H1 (cell line): ENCODE measurements at regions not wholly inside any gene's neighbourhood (a gene's known extent, or its start where the extent isn't known, plus 50 kb on each side); places are given as distances from the start of the nearest gene placed in this dataset.

Experiments
- CTCF ChIA-PET: fragments of 300-600 bp; sonication (Branson Sonifier 250); formaldehyde crosslinking; loops from one replicate; lab custom pipeline; 2021; ENCODE audit not compliant: partially characterized antibody; lab: Charles Lee
- POLR2A ChIA-PET: fragments of 300-600 bp; sonication (Branson Sonifier 250); formaldehyde crosslinking; loops from one replicate; lab custom pipeline; 2021; ENCODE audit warnings: inconsistent platforms; ENCODE audit not compliant: partially characterized antibody; lab: Charles Lee
- DNase-seq, 2 experiments: peaks; one replicate each; pipeline versions ENCODE4 v3.0.0 to v3.0.0-alpha.2; 2010 to 2022; ENCODE audit warnings: low spot score in 2 of 2, low read depth in 1 of 2, mixed read lengths in 1 of 2
- FAIRE-seq: peaks from 2 replicates; lab custom pipeline; 2011; peaks lifted over from hg19 to GRCh38; lab: Jason Lieb, UNC
- H2AFZ ChIP-seq: 2 replicates; pipeline ENCODE4 v1.8.1; 2012; ENCODE audit warnings: low read length, inconsistent platforms
- H2AK5ac ChIP-seq: 2 replicates; pipeline ENCODE4 v1.6.1; 2013; ENCODE audit warnings: low read depth, low read length
- H2BK120ac ChIP-seq: replicated peaks from 2 replicates; pipeline ENCODE3; 2013; ENCODE audit warnings: low read depth, low read length, inconsistent platforms
- H2BK12ac ChIP-seq: 2 replicates; pipeline ENCODE4 v1.6.1; 2013; ENCODE audit warnings: low read depth, low read length
- H2BK15ac ChIP-seq: 2 replicates; pipeline ENCODE4 v1.6.1; 2013; ENCODE audit warnings: low read length
- H2BK20ac ChIP-seq: 2 replicates; pipeline ENCODE4 v1.6.1; 2013; ENCODE audit warnings: low read length
- H2BK5ac ChIP-seq: 2 replicates; pipeline ENCODE4 v1.6.1; 2013; ENCODE audit warnings: low read depth, low read length
- H3K14ac ChIP-seq: 2 replicates; pipeline ENCODE4 v1.6.1; 2013; ENCODE audit warnings: inconsistent platforms; ENCODE audit not compliant: insufficient read length
- H3K18ac ChIP-seq: 2 replicates; pipeline ENCODE4 v1.6.1; 2013; ENCODE audit warnings: low read length; ENCODE audit errors: extremely low read depth
- H3K23ac ChIP-seq: 2 replicates; pipeline ENCODE4 v1.6.1; 2013; ENCODE audit warnings: inconsistent platforms; ENCODE audit not compliant: insufficient read length
- H3K23me2 ChIP-seq: 2 replicates; pipeline ENCODE4 v1.6.1; 2013; ENCODE audit warnings: low read depth, low read length
- H3K27ac ChIP-seq: 2 replicates; pipeline ENCODE4 v1.6.1; 2011; ENCODE audit warnings: low read depth, low read length, inconsistent platforms
- H3K27me3 ChIP-seq, 4 experiments: replicated peaks in 1 of 4; 1 replicate in 1 of 4; 2 replicates in 3 of 4; pipeline versions ENCODE4 v1.6.1 to v1.8.1; 2011 to 2013; ENCODE audit warnings: low read length in 3 of 4, mild to moderate bottlenecking in 3 of 4, inconsistent platforms in 2 of 4, mixed read lengths in 2 of 4, moderate library complexity in 1 of 4; ENCODE audit not compliant: control insufficient read depth in 3 of 4, insufficient read depth in 3 of 4; ENCODE audit errors: extremely low read depth in 1 of 4
- H3K36me3 ChIP-seq, 4 experiments: 2 replicates each; pipeline versions ENCODE4 v1.6.1 to v1.8.1; 2011 to 2013; ENCODE audit warnings: mild to moderate bottlenecking in 4 of 4, low read length in 3 of 4, moderate library complexity in 2 of 4, control low read depth in 1 of 4, inconsistent platforms in 1 of 4; ENCODE audit not compliant: insufficient read depth in 4 of 4, control insufficient read depth in 2 of 4
- H3K4ac ChIP-seq: replicated peaks from 2 replicates; pipeline ENCODE3; 2013; ENCODE audit warnings: low read length, low read depth, mixed read lengths, inconsistent platforms; ENCODE audit not compliant: insufficient read length
- H3K4me1 ChIP-seq, 4 experiments: replicated peaks in 1 of 4; 1 replicate in 1 of 4; 2 replicates in 3 of 4; pipeline versions ENCODE4 v1.6.1 to v1.8.1; 2011 to 2013; ENCODE audit warnings: low read length in 3 of 4, inconsistent platforms in 2 of 4, mixed read lengths in 1 of 4; ENCODE audit not compliant: insufficient read depth in 4 of 4, control insufficient read depth in 3 of 4
- H3K4me2 ChIP-seq, 2 experiments: 2 replicates each; pipeline versions ENCODE4 v1.6.1 to v1.8.1; 2011 to 2013; ENCODE audit warnings: low read depth in 2 of 2, low read length in 2 of 2, control low read depth in 1 of 2, inconsistent platforms in 1 of 2, mild to moderate bottlenecking in 1 of 2; ENCODE audit not compliant: insufficient read depth in 1 of 2
- H3K4me3 ChIP-seq, 4 experiments: fragments of 200-600, 300-600 bp in 1 of 4; sonication (generic), shearing (Covaris generic), sonication (Bioruptor Twin) in 1 of 4; 2 replicates each; pipeline versions ENCODE4 v1.5.1 to v1.8.1; 2011 to 2016; ENCODE audit warnings: low read length in 4 of 4, low read depth in 3 of 4, control low read depth in 2 of 4, inconsistent platforms in 2 of 4, mild to moderate bottlenecking in 2 of 4, mixed read lengths in 1 of 4, moderate library complexity in 1 of 4; ENCODE audit not compliant: insufficient read depth in 2 of 4; ENCODE audit errors: extremely low read depth in 1 of 4
- H3K56ac ChIP-seq: replicated peaks from 2 replicates; pipeline ENCODE3; 2013; ENCODE audit warnings: low read depth, mild to moderate bottlenecking, mixed read lengths, low read length, inconsistent platforms; ENCODE audit not compliant: insufficient read length
- H3K79me1 ChIP-seq: 2 replicates; pipeline ENCODE4 v1.6.1; 2013; ENCODE audit warnings: low read depth, low read length, control low read depth
- H3K79me2 ChIP-seq, 2 experiments: 2 replicates each; pipeline versions ENCODE4 v1.6.1 to v1.8.1; 2012 to 2013; ENCODE audit warnings: low read length in 2 of 2, mild to moderate bottlenecking in 2 of 2, inconsistent platforms in 1 of 2; ENCODE audit not compliant: insufficient read depth in 2 of 2, control insufficient read depth in 1 of 2
- H3K9ac ChIP-seq, 4 experiments: replicated peaks in 1 of 4; 1 replicate in 1 of 4; 2 replicates in 3 of 4; pipeline versions ENCODE4 v1.6.1 to v1.8.1; 2011 to 2013; ENCODE audit warnings: low read depth in 3 of 4, low read length in 3 of 4, control low read depth in 2 of 4, mild to moderate bottlenecking in 2 of 4, moderate library complexity in 2 of 4, inconsistent platforms in 1 of 4; ENCODE audit errors: extremely low read depth in 1 of 4
- H3K9me3 ChIP-seq, 2 experiments: 2 replicates each; pipeline versions ENCODE4 v1.6.1 to v1.8.1; 2012 to 2013; ENCODE audit warnings: mild to moderate bottlenecking in 2 of 2, moderate library complexity in 2 of 2, control low read depth in 1 of 2, inconsistent platforms in 1 of 2, low read depth in 1 of 2, low read length in 1 of 2, mixed read lengths in 1 of 2; ENCODE audit not compliant: insufficient read depth in 2 of 2
- H4K20me1 ChIP-seq, 2 experiments: replicated peaks in 1 of 2; 2 replicates each; pipeline versions ENCODE3 to v1.8.1; 2011 to 2013; ENCODE audit warnings: inconsistent platforms in 2 of 2, low read length in 2 of 2, mild to moderate bottlenecking in 1 of 2; ENCODE audit not compliant: insufficient read depth in 2 of 2, control insufficient read depth in 1 of 2
- H4K5ac ChIP-seq: 2 replicates; pipeline ENCODE4 v1.6.1; 2013; ENCODE audit warnings: low read length, low read depth, mixed read lengths, inconsistent platforms; ENCODE audit not compliant: insufficient read length
- H4K8ac ChIP-seq: 2 replicates; pipeline ENCODE4 v1.8.0; 2013; ENCODE audit warnings: mild to moderate bottlenecking, moderate library complexity, low read length, inconsistent platforms; ENCODE audit not compliant: insufficient read depth; ENCODE audit errors: extremely low read depth
- H4K91ac ChIP-seq: replicated peaks from 2 replicates; pipeline ENCODE3; 2013; ENCODE audit warnings: low read length, mixed read lengths, inconsistent platforms; ENCODE audit not compliant: insufficient read length
- CTCF ChIP-seq, 3 experiments: IDR thresholded peaks; 1 replicate in 2 of 3; 2 replicates in 1 of 3; pipeline versions ENCODE4 v1.5.1 to v1.6.1; 2011; ENCODE audit warnings: low read length in 3 of 3, mild to moderate bottlenecking in 3 of 3, inconsistent platforms in 2 of 3, low read depth in 1 of 3, moderate library complexity in 1 of 3; ENCODE audit not compliant: insufficient read depth in 1 of 3; ENCODE audit errors: control extremely low read depth in 1 of 3
- PHF8 ChIP-seq: fragments of 200-600 bp; sonication (generic); conservative IDR thresholded peaks from 2 replicates; pipeline ENCODE4 v1.7.1; 2012; ENCODE audit warnings: low read depth, mild to moderate bottlenecking, inconsistent platforms, low read length, moderate library complexity
- RAD21 ChIP-seq, 2 experiments: IDR thresholded peaks in 1 of 2; conservative IDR thresholded peaks in 1 of 2; 2 replicates each; pipeline ENCODE4 v1.6.1; 2011; ENCODE audit warnings: low read depth in 2 of 2, low read length in 2 of 2, improper control_type of control experiment in 1 of 2, inconsistent platforms in 1 of 2, mild to moderate bottlenecking in 1 of 2, moderate library complexity in 1 of 2
- WGBS, 2 experiments: shearing (Covaris generic) in 1 of 2; methylation state at CpG; one replicate each; pipeline versions ENCODE4 v1.1.6 to v1.1.7; 2013 to 2015; ENCODE audit warnings: low lambda C conversion rate in 2 of 2, mixed read lengths in 2 of 2, inconsistent platforms in 1 of 2, low coverage in 1 of 2, missing lambda C conversion rate in 1 of 2; ENCODE audit not compliant: insufficient replicate concordance in 2 of 2, insufficient coverage in 1 of 2, insufficient read length in 1 of 2; ENCODE audit errors: extremely low coverage in 1 of 2, missing lambda C conversion rate in 1 of 2; 5-methylcytosine and 5-hydroxymethylcytosine counted together

DNA sequence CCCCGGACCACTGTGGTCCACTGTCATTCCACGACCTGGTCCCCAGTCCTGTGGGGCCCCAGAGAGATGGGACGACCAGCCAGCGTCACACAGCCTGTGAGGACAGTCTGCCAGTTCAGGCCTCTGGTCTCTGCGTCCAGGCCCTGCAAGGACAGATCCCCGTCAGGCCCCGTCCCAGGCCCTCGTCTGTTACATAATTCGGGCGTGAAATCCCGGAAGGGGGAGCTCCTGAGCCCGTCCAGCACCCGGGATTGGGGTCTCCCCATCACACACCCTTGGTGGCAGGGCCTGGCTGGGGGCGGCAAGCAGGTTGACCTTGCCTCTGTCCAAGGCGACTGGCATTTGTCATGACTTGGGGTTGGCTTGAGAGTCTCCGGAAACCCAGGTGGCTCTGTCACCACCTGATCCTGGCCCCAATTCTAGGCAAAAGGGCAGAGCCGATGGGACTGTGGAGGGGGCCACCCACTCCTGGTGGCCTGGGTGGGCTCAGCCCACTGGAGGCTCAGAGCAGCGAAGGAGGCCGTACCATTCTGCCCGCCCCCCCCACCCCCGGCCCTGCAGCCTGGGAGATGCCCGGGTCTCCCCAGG lies 73.8 kb upstream of the GATA5 start:
- H3K14ac ChIP-seq, result no peak overlapping the region
- POLR2A ChIA-PET, result interaction anchor here (1.0 kb wide), 2 partner anchors 9 to 22 kb away, joined by 3 read pairs; no protein-coding TSS in a partner anchor
- no peak overlapping the region; the same call in 1 of the 2 replicates for H2BK5ac ChIP-seq
- no peak overlapping the region for H2BK15ac ChIP-seq
- H2BK120ac ChIP-seq, result no peak overlapping the region
- no peak overlapping the region; the same call in 1 of the 2 replicates for H3K18ac ChIP-seq
- TF ChIP-seq PHF8, result no peak
- peak in 1 of 2 experiments; percentile 42; a peak in 2 of 4 replicates for TF ChIP-seq RAD21 (IDR thresholded peaks at IDR 0.05 in 1 of 2, conservative IDR thresholded peaks at IDR 0.05 in 1 of 2; ENCODE audit: low read depth in 2 of 2, low read length in 2 of 2)
- TF ChIP-seq CTCF (IDR thresholded peaks at IDR 0.05; ENCODE audit: control extremely low read depth in 1 of 3, insufficient read depth in 1 of 3, low read depth in 1 of 3, low read length in 3 of 3), result peak in 2 of 3 experiments; percentile 39 to 45; a peak in 2 of 4 replicates
- WGBS, 2 experiments, result 70% methylated on average over 19 of the region's 22 CpGs; no CpG with 5 or more reads in 1 of the 2 experiments
- FAIRE-seq, result no peak
- peaks cover 10 to 30% (median 20%) of the 10 kb centered on the region in 4 experiments for H3K27me3 ChIP-seq
- no peak overlapping the region for H2BK20ac ChIP-seq
- H3K4me3 ChIP-seq, result no peak overlapping the region
- peaks cover 0 to 4% of the 10 kb centered on the region in 2 experiments for H4K20me1 ChIP-seq
- H2AK5ac ChIP-seq, result no peak overlapping the region
- no peaks in the 10 kb centered on the region for H3K36me3 ChIP-seq
- H3K27ac ChIP-seq, result no peak overlapping the region
- H3K56ac ChIP-seq, result no peak overlapping the region
- no peaks in the 10 kb centered on the region; a peak in 2 of 4 replicates for H3K9me3 ChIP-seq
- H2AFZ ChIP-seq, result no peak overlapping the region
- no peak overlapping the region for H4K5ac ChIP-seq
- peaks cover 6% of the 10 kb centered on the region; the same call in 1 of the 2 replicates for H3K23me2 ChIP-seq
- H3K9ac ChIP-seq, result no peak overlapping the region
- no peak overlapping the region for H2BK12ac ChIP-seq
- no peaks in the 10 kb centered on the region for H3K79me1 ChIP-seq
- H3K4ac ChIP-seq, result no peak overlapping the region
- CTCF ChIA-PET, result interaction anchor here (0.7 to 4.8 kb wide), 25 partner anchors 9 to 290 kb away, joined by 3 to 49 read pairs (median 5); no protein-coding TSS in a partner anchor
- DNase-seq, result peak in 1 of 2 experiments; percentile 79
- H4K8ac ChIP-seq, result 0 out of 2 replicates have a peak overlapping the region, but pooled peaks have one; percentile 21
- H3K4me2 ChIP-seq, result no peak overlapping the region; a peak in 1 of 4 replicates
- no peaks in the 10 kb centered on the region for H3K79me2 ChIP-seq
- no peak overlapping the region for H4K91ac ChIP-seq
- H3K23ac ChIP-seq, result no peak overlapping the region
- H3K4me1 ChIP-seq, result peaks cover 0 to 11% (median 2%) of the 10 kb centered on the region in 4 experiments; a peak in 5 of 7 replicates
